GM12878 (cell line): ENCODE measurements at regions not wholly inside any gene's neighbourhood (a gene's known extent, or its start where the extent isn't known, plus 50 kb on each side); places are given as distances from the start of the nearest gene placed in this dataset. TPM values are rescaled to one million over a fixed set of nuclear protein-coding genes. Genes with fewer than 3 reads are reported as not detected.

ENCODE experiments used
- IKZF2 ChIP-seq, 2 experiments: fragments of 450-650 bp; IDR thresholded peaks; 2 replicates each; pipeline ENCODE4 v1.6.1; 2017; ENCODE audit warnings: mild to moderate bottlenecking in 2 of 2, moderate library complexity in 2 of 2
- SRF ChIP-seq, 2 experiments: IDR thresholded peaks; 2 replicates each; pipeline ENCODE4 v1.6.1; 2011; ENCODE audit warnings: low read depth in 2 of 2, low read length in 2 of 2, mild to moderate bottlenecking in 1 of 2, moderate library complexity in 1 of 2
- small RNA-seq: library from RNA; depleted of rRNA; stranded (forward); fragments of <200 nt; gene quantifications from one replicate; pipeline ENCODE3, GENCODE V24; 2014
- TF ChIP-seq, protein P1 (sequence below): fragments of 450-650 bp; conservative IDR thresholded peaks from 2 replicates; pipeline ENCODE4 v1.6.1; 2017; ENCODE audit warnings: mild to moderate bottlenecking, moderate library complexity

DNA sequence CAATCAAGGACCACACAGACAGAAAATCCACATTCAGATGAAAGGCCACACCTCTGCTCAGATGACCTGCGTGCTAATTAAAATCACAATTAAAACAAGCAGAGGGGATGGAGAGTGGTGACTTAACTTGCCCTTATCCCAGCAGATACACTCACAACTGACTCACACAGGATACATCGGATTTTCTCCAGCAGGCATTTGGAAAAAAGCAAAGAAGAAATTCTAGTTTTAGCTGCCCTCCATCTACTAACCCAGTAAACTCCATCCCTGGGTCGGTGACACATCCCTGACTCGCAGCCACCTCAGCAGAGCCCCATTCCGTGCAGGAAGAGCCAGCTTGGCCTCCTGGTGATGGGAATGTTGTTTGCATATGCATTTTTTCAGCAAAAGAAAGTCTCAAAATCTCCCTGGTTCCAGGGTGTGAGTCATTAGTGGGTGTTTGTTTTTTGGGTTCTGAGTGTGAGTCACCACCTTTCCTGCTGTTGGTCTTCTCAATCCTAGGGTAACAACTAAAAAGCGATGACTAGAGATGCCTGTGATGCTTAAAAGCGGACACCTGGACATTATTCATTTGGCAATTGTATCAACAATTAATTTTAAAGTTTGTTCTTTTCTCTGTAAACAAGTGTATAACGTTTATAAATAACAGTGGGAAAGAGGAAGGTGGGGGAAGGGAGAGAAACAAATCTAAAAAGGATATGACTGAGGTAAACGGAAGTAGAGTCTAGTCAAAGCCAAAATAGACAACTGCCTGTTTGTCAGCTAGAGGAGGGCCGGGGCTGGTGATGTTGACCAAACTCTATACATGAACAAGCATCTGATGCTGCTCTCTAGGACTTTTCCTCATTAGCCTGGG is 49.8 kb upstream of the SLC4A7 start (continued):
- TF ChIP-seq, protein P1, sequence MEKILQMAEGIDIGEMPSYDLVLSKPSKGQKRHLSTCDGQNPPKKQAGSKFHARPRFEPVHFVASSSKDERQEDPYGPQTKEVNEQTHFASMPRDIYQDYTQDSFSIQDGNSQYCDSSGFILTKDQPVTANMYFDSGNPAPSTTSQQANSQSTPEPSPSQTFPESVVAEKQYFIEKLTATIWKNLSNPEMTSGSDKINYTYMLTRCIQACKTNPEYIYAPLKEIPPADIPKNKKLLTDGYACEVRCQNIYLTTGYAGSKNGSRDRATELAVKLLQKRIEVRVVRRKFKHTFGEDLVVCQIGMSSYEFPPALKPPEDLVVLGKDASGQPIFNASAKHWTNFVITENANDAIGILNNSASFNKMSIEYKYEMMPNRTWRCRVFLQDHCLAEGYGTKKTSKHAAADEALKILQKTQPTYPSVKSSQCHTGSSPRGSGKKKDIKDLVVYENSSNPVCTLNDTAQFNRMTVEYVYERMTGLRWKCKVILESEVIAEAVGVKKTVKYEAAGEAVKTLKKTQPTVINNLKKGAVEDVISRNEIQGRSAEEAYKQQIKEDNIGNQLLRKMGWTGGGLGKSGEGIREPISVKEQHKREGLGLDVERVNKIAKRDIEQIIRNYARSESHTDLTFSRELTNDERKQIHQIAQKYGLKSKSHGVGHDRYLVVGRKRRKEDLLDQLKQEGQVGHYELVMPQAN: no peak
- 0 out of 4 replicates have a peak, but pooled peaks of 1 of the 2 experiments have one; percentile 27 for TF ChIP-seq SRF (IDR thresholded peaks at IDR 0.05; ENCODE audit: low read depth in 2 of 2, low read length in 2 of 2)
- peak in 1 of 2 experiments; percentile 18; a peak in 1 of 4 replicates for TF ChIP-seq IKZF2 (IDR thresholded peaks at IDR 0.05)

Small RNAs in the stretch of these regions (small RNA-seq; reads per million reads assigned to genes)
- not detected for gene AC098614.2
- gene RF00019: not detected
